Vagina (tissue), 2 donors: ENCODE measurements at regions not wholly inside any gene's neighbourhood (a gene's known extent, or its start where the extent isn't known, plus 50 kb on each side); places are given as distances from the start of the nearest gene placed in this dataset.

Experiments used
- DNase-seq, 2 donors: peaks; one replicate each; pipeline ENCODE4 v3.0.0-alpha.2; 2017; ENCODE audit errors: extremely low spot score in 2 of 2
- H3K27ac ChIP-seq: fragments of 200-600 bp; sonication (generic); one replicate; pipeline ENCODE4 v1.5.1; 2019
- H3K27me3 ChIP-seq: fragments of 200-600 bp; sonication (generic); one replicate; pipeline ENCODE4 v1.5.1; 2019
- H3K36me3 ChIP-seq, 2 donors: fragments of 200-600 bp; sonication (generic); one replicate each; pipeline ENCODE4 v1.5.1; 2017 to 2019
- H3K4me1 ChIP-seq: fragments of 200-600 bp; sonication (generic); one replicate; pipeline ENCODE4 v1.5.1; 2019
- H3K4me3 ChIP-seq, 2 donors: fragments of 200-600 bp; sonication (generic); 1 replicate in 1 of 2; 2 replicates in 1 of 2; pipeline ENCODE4 v1.5.1; 2016 to 2019
- H3K9me3 ChIP-seq: fragments of 200-600 bp; sonication (generic); one replicate; pipeline ENCODE4 v1.5.1; 2019
- CTCF ChIP-seq, 3 experiments: fragments of 450-650 bp in 2 of 3; fragments of 200-600 bp in 1 of 3; sonication (generic) in 1 of 3; IDR thresholded peaks; one replicate each; pipeline ENCODE4 v1.5.1; 2017 to 2019; ENCODE audit warnings: antibody characterized with exemption in 3 of 3, mild to moderate bottlenecking in 2 of 3, moderate library complexity in 2 of 3
- POLR2A ChIP-seq, 2 donors: fragments of 450-650 bp; IDR thresholded peaks; one replicate each; pipeline ENCODE4 v1.6.1; 2017; ENCODE audit warnings: antibody characterized with exemption in 2 of 2, mild to moderate bottlenecking in 2 of 2, moderate library complexity in 2 of 2
- POLR2AphosphoS5 ChIP-seq, 2 donors: sonication (generic); formaldehyde crosslinking; IDR thresholded peaks; one replicate each; pipeline ENCODE4 v1.9.0; 2017; ENCODE audit warnings: antibody characterized with exemption in 2 of 2, mild to moderate bottlenecking in 2 of 2, low read depth in 1 of 2; ENCODE audit not compliant: insufficient read depth in 1 of 2
- intact Hi-C: fragments of 100-400 bp; cut with DNase I; formaldehyde crosslinking; loops from one replicate; pipeline ENCODE4 v1.15.1; 2023

- no peaks in the 10 kb centered on the region for H3K27me3 ChIP-seq
- no peaks in the 10 kb centered on the region for H3K9me3 ChIP-seq
- H3K4me1 ChIP-seq: no peaks in the 10 kb centered on the region
- DNase-seq: no peak
- H3K36me3 ChIP-seq: no peaks in the 10 kb centered on the region
- no peak overlapping the region for H3K4me3 ChIP-seq
- intact Hi-C loops: no loop called here
- TF ChIP-seq CTCF (IDR thresholded peaks at IDR 0.05): no peak
- no peak for TF ChIP-seq POLR2AphosphoS5 (IDR thresholded peaks at IDR 0.05; ENCODE audit: insufficient read depth in 1 of 2, low read depth in 1 of 2)
- no peak for TF ChIP-seq POLR2A (IDR thresholded peaks at IDR 0.05)
- no peak overlapping the region for H3K27ac ChIP-seq
These were observed 94.5 kb upstream of the IL15 start for GRCh38 chr4:141541851-141542250.

- no peak overlapping the region for H3K4me3 ChIP-seq
- H3K27me3 ChIP-seq: no peaks in the 10 kb centered on the region
- no peak for TF ChIP-seq POLR2A (IDR thresholded peaks at IDR 0.05)
- TF ChIP-seq CTCF (IDR thresholded peaks at IDR 0.05): no peak
- no peak for TF ChIP-seq POLR2AphosphoS5 (IDR thresholded peaks at IDR 0.05; ENCODE audit: insufficient read depth in 1 of 2, low read depth in 1 of 2)
- no peaks in the 10 kb centered on the region for H3K36me3 ChIP-seq
- no peaks in the 10 kb centered on the region for H3K9me3 ChIP-seq
- intact Hi-C loops: no loop called here
- DNase-seq: no peak
- no peaks in the 10 kb centered on the region for H3K4me1 ChIP-seq
- no peak overlapping the region for H3K27ac ChIP-seq
These were observed 93.2 kb upstream of the IL15 start for GRCh38 chr4:141543176-141543575.

- Histone ChIP-seq H3K4me3 (no peak overlapping the region), H3K36me3 (no peaks in the 10 kb centered on the region), H3K9me3 (no peaks in the 10 kb centered on the region), H3K27me3 (no peaks in the 10 kb centered on the region), H3K27ac (no peak overlapping the region), H3K4me1 (no peaks in the 10 kb centered on the region)
- intact Hi-C loops: no loop called here
- DNase-seq: no peak
- TF ChIP-seq CTCF (IDR thresholded peaks at IDR 0.05) (no peak), POLR2A (IDR thresholded peaks at IDR 0.05) (no peak), POLR2AphosphoS5 (IDR thresholded peaks at IDR 0.05; ENCODE audit: insufficient read depth in 1 of 2, low read depth in 1 of 2) (no peak)
These were observed 92.7 kb upstream of the IL15 start for GRCh38 chr4:141543706-141544105.

GRCh38 chr4:141548791-141549190 lies 87.6 kb upstream of the IL15 start:
- no peaks in the 10 kb centered on the region for H3K27me3 ChIP-seq
- DNase-seq: no peak
- no peaks in the 10 kb centered on the region for H3K9me3 ChIP-seq
- no peak overlapping the region for H3K27ac ChIP-seq
- TF ChIP-seq POLR2AphosphoS5 (IDR thresholded peaks at IDR 0.05; ENCODE audit: insufficient read depth in 1 of 2, low read depth in 1 of 2): no peak
- TF ChIP-seq CTCF (IDR thresholded peaks at IDR 0.05): no peak
- no peak for TF ChIP-seq POLR2A (IDR thresholded peaks at IDR 0.05)
- H3K4me1 ChIP-seq: no peaks in the 10 kb centered on the region
- no peak overlapping the region for H3K4me3 ChIP-seq
- intact Hi-C loops: no loop called here
- H3K36me3 ChIP-seq: no peaks in the 10 kb centered on the region

GRCh38 chr4:141560056-141560455 lies 76.3 kb upstream of the IL15 start:
- no peaks in the 10 kb centered on the region for H3K4me1 ChIP-seq
- no peak overlapping the region for H3K4me3 ChIP-seq
- intact Hi-C loops: no loop called here
- no peaks in the 10 kb centered on the region for H3K36me3 ChIP-seq
- no peak overlapping the region for H3K27ac ChIP-seq
- no peaks in the 10 kb centered on the region for H3K9me3 ChIP-seq
- DNase-seq: no peak
- no peaks in the 10 kb centered on the region for H3K27me3 ChIP-seq
- TF ChIP-seq POLR2AphosphoS5 (IDR thresholded peaks at IDR 0.05; ENCODE audit: insufficient read depth in 1 of 2, low read depth in 1 of 2): no peak
- TF ChIP-seq POLR2A (IDR thresholded peaks at IDR 0.05): no peak
- TF ChIP-seq CTCF (IDR thresholded peaks at IDR 0.05): no peak
